KG1 (cell line): ENCODE measurements at regions not wholly inside any gene's neighbourhood (a gene's known extent, or its start where the extent isn't known, plus 50 kb on each side); places are given as distances from the start of the nearest gene placed in this dataset.

Experiments
- DNase-seq: peaks from one replicate; lab custom pipeline; 2025; lab: John Stamatoyannopoulos, UW

DNA sequence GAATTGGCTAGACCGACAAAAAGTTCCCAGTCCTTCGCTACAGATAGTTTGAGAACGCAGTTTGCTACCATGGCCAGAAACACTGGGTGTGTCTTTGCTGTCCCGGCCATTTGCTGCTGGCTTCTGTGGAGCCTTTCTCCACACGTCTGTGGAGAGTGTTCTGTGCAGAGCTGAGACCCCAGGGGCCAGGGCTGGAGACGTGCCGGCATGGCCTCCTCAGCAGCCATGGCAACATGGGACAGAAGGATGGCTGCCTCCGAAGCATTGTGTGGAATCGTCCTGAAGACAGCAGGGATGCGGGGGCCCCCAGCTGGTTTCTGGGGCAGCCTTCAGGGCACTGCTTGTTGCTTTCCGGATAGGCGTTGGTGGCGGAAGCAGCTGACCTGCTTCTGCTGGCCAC, 142.8 kb downstream of the GADD45G start:
- DNase-seq: no peak

DNA sequence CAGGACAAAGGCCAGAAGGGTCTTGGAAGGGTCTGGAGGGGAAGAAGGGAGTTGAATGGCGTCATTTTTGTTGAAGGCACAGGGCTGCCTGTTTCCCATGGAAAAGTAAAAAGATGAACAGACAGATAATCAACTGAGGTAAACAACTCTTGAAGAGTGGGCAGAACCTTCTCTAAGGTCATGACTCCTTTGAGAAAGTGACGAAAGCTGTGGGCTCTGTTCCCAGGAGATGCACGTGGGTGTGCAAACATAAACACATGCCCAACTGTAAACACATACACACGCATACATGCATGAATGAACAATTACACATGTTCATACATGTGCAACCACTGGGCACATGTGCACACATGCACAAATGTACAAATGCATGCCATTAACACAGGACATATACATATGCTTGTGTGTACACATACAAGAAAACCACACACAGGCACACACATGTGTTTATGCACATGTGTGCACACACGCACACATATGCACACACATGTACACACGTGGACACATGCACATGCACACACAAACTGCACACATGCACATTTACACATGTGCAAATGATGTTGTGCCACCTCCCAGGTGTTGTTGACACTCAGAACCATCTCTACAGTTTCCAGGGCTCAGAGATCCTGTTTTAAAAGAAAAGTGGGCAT, 143.3 kb downstream of the GADD45G start:
- DNase-seq: no peak

DNA sequence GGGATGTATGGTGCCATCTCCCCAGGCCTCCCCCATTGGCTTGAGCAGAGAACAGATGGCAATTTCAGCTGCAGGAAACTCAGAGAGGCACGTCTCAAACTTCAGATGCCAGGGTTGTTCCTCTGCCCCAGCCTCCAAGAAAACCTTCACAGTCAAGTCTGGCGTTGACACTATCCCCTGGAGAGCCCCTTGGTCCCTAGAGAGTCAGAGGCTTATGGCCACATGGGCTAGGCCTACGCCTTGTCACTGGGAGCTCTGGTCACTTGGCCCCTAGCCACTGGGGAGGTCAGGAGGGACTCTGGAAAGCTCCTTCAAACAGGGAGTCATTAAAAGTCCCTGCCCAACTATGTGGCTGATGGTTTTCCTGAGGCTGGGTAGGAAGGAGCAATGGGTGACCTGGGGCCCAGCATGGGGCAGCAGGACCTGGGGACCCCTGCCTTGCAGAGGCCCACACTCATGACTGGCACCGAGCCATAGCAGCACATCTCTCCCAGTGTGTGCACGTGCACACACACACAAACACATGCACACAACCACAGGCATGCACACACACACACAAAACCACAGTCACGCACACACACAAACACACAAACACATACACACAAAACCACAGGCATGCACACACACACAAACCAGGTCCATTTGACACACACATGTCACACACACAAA, 144.2 kb downstream of the GADD45G start:
- DNase-seq: no peak

DNA sequence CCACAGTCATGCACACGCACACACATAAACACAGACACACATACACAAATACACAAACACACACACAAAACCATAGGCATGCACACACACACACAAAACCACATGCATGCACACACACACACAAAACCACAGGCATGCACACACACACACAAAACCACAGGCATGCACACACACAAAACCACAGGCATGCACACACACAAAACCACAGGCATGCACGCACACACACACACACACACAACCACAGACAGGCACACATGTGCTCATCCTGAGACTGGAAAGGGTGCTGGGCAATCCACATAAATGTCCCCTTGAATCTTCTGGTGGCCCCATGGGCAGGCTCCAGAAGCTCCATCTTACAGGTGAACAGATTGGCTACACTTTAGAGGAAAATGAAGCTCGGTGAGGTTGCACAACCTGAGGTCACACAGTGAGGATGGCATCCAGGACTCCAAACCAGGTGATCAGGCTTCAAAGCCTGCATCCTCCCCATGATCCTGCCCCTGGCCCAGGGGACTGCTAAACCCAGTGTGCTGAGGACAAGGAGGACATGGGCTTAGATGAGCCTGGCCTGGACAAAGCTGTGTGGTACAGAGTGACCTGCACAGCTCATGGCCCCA, 144.8 kb downstream of the GADD45G start:
- DNase-seq: no peak

DNA sequence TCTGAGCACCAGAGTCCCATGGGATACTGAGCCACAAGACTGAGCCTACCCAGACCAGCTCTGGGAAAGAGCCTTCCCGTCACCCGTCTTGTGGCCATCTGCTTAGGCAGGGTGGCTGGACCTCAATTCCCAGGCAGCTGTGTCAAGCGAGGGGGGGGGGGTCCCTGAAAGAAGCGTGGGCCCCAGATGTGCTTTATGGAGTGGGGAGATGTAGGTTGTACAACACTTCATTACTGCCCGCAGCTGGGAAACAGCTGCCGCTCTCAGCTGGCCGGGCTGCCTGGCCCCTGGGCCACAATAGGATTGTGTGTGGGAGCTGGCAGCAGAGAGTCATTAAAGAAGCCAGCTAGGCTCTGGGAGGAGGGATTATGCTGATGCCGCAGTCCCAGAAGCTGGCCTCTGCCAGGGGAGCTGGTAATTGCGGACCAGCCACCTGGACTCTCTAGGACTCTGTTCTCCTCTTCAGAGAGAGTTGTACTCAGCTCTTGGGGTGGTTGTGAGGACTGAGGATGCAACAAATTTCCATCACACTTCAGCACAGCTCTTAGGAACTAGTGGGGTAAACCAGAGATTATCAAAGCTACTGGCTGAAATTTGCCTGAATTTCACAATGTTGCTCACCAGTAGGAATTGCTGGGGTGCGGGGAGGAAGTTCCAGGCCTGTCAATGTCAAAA, 145.4 kb downstream of the GADD45G start:
- DNase-seq: no peak

DNA sequence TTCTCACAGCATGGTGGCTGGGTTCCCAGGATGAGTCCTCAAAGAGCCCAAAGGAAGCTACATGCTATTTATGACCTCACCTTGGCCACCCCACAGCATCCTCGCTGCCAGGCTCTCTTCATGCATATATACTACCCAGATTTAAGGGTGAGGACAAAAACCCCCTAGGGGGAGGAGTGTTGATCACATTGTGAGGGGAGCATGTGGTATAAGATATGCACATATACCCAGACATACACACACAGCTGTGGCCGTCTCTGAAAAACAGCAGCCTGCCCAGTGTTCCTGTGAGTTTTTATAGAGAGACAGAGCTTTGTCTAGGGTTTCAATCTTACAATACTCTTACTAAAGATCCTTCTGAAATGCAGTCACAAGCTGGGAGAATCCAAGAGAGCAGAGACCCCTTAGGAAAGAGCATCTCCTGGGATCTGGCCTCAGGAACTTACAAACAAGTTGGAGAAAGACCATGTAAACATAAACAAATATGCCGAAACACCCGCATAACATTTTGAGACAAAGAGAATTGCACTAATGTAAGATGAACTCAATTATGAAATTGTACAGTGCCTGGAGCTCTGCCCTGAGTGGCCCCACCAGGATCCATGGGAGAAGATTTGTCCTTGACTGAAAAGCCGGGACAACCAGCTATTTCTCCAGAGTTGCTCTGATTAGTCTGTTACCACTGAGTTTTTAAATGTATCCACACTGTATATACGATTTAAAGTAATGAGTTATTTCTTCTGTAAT, 146.4 kb downstream of the GADD45G start:
- no peak for DNase-seq

DNA sequence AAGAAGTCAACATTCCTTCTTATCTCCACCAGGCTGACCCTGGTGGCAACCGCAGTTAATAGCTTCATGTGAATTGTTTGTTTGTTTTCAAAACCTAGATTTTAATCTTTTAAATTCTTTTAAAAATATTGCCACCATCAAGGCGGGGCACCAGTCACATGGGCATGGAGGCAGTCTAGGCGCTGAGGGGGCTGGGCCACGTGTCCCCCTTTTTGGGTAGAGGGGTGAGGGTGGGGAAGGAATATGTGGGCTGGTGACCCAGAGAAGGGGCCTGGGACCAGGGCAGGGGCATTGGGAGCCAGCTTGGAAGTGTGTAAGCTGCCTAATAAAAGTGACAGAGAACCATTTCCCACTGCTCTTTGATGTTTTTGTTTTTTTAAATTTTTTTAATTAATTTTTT, 147.3 kb downstream of the GADD45G start:
- DNase-seq: no peak

DNA sequence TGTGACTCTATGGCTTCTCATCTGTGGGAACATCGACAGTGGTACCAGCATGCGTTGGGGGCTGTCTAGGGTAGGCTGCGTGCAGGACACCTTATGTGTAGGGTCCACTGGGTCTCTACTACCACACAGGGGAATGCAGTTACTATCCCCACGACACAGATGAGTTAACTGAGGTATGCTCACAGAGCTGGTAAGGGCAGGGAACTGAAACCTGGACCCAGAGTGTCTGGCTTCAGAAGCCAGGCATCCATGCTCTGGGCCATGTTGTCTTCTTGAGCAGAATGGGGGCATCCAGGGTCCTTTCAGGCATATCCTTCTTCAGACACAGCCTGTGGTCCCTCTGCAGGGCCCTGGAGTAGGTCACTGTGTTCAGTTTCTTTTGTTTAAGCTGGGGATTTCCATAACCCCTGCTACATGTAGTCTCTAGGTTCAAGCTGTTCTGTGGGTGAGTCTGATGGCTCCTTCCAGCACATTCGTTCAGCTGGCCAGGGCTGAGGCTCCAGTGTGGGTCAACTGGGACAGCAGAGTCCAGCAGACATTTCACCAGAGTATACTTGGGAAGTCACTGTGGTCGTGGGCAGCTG, 148.8 kb downstream of the GADD45G start:
- DNase-seq: no peak

DNA sequence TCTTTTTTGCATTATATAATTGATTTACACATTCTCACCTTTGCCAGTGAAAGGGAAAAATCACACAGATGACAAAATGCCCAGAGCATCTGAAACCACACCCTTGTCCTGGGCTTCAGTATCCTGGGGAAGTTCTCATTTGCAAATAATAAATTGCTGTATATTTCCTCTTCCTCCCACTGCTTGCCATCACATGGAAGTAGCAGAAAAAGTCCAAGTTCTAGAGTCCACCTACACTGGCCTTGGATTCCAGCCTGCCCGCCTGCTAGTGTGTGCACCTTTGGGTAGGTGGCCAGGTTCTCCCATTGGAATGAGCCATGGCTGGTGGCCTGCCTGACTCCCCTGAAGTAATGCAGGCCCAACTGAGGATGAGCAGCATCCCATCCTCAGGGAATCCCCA, 149.4 kb downstream of the GADD45G start:
- DNase-seq: no peak

DNA sequence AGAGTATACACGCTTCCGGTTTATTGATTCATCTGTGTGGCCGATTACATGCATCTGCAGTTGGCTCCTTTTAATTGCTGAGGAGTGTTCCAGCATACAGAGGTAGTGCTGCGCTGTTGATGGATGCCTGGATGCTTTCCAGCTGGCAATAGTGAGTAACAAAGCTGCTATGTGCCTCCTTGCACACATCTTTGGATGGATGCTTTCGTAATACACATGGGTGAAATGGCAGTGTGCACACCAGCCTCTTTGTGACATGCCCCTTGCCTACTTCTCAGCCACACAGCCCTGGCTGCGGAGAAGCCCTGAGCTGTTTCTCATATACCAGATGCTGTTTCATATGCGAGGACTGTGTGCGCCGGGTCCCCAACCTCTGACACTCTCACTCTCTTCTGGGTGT, 151.0 kb downstream of the GADD45G start:
- DNase-seq: no peak

DNA sequence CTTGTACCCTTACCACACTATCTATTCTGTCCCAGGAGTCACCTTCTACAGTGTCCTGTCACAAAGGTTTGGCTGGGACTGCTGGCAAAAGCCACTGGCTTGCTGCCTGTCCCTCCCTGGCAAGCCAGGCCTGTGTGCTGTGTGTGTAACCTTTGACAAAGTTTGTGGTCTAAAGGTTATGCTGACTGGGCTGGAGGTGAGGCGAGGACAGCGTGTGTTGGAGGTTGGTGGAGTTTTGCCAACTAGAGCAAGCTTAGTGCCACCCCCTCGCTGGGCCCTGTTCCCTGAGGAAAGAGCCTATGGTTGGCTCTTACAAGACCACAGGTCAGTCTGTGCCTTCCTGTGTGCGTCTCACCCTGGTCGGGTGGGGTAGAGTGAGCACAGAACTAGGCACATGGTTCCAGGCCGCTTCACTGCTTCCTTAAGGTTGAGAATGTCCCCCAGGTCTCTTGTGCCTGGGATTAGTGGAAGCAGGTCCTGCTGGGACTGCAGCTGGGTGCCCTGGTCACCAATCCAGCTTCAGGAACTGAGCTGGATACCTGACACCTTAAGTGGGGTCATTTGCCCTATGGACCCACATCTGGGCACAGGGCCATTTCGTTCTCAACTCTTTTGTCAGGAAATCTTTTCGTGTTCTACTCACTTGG, 152.2 kb downstream of the GADD45G start:
- no peak for DNase-seq

DNA sequence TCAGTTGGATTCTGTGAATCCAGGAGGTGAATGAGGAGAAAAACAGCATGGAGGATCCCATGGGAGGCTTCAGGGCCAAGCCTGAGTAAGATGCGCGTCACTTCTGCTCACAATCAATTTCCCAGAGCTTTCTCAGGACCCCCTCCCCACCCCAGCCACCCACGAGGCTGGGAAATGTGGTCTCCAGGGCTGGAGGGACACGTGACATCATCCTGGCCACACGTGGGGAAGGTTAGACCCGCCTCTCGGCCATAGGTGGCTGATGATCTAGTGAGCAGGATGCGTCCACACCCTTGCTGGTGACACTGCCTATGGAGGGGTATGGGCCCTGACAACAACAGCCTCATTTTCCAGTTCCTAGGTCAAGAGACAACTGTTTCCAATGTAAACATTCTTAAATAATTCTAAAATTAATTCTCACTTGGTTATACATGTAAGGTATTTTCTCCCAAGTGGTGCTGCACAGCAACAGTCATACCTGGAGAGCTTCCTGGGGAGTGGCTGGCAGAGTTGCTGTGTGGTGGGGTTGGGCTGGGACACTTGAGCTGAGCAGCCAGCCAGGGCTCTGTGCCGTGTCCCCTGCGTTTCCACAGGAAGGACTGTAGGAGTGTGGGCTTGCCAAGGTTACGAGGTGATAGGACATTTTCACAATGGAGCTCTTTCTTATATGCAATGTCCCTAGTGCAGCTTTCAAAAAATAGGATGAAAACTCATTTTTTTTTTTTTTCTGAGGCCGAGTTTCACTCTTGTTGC, 153.1 kb downstream of the GADD45G start:
- DNase-seq: no peak

DNA sequence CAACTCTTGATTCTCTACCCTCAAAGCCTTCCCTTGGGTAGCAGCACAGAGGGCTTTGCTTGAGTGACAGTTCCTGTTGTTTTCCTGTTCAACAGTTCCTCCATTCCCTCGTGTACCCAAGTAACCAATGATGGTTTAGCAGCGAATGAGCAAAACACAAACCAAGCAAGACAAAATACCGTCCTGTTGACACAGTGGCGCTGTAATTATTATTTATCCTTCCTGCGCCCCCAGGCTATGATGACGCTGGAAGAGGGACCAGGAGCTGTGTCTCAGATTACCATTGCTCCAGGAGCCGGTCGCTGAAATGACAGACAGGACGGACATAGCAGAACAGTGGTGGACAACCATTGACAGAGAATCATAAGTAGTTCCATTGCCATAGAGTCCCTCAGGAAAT, 154.8 kb downstream of the GADD45G start:
- no peak for DNase-seq

DNA sequence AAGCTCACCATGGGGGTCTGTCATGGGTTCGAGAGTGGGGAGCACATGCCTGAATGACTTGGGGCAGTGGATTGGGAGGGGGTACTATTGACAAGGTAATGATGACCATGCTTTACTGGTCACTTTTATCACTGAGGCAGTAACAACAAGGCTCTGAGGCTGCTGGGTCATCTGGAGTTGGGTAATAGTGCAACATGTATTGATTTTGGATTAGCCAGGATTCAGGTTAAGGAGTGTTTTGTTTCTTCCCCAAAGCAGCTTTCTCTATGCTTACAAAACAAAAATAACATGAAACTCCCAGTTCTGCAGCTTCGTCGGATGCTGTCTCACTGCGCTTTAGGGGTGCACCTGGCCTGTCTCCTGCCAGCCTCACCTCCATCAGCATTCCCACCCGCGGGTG, 155.3 kb downstream of the GADD45G start:
- DNase-seq: no peak

DNA sequence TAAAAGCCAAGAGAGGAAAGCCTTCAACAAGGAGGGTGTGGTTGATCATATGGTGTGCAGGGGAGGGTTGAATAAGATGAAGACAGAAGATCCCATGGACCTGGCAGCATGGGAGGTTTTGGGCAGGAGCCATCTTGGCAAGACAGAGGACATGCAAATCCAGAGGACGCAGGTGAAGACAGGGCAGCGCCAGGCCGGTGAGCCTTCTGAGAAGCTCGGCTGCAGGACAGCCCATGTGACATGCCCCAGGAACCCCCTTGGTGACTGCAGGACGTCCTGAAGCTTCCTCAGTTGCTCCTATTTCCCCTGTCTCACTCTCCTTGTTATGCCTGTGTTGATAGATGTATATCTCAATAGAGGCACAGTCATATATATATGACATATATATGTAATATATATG, 159.4 kb downstream of the GADD45G start:
- DNase-seq: no peak

DNA sequence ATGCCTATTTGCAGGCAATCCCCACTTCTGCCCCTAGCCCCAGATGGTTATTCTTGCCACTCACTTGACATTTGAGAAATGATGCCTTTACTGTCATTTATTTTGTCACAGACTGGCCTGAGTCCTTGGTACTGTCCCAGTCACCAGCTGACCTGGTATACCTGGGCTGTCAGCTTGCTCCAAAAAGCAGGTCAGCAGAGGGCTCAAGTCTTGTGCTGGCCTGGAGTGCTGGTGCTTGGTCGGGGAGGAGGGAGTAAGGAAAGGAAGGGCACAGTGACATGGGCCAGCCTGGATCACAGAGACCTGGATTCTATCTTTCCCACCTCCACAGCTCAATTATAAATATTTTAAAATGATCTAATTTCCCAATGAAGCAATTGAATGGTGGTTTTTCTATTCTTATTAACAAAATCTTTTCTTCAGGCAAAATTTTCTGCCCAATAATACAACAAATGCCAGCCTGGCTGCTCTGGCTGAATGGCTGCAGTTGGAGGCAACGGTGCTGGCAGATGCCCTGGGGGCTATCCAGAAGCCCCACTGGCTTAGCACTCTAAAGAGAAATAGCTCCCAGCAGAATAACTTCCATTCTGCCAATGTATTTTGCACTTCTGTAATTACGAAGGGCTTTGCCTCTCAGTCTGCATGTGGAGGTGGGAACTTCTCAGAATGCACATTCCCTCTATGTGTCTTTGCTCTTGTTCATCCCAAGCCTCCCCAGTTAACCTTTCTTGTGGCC, 160.6 kb downstream of the GADD45G start:
- DNase-seq: no peak

DNA sequence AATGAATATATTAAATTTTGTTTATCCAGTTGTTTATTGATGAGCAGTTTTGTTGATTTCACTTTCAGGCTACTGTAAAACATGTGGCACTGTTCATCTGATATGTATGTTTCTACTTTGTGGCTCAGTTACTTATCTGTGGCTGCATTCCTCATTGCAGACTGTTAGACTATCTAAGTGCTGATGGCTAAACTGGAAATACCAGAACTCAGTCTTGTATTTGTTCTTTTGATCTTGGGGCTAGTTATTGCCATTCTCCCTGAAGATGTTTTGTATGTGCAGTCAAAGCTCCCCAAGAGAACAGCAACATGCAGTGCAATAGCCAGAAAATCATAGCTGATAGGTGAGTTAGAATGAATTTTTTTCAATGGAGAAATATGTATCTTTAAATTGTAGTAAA, 162.2 kb downstream of the GADD45G start:
- no peak for DNase-seq

DNA sequence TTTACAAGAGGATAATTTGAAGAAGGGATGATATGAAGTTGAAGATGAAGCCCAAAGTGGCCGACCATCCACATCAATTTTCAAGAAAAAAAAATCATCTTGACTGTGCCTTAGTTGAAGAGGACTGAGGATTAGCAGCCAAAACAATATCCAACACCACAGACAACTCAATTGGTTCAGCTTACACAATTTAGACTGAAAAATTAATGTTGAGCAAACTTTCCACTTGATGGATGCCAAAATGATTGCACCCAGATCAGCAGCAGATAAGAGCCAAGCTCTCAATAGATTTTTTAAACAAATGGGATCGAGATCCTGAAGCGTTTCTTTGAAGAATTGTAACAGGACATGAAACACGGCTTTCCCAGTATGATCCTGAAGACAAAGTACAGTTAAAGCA, 163.2 kb downstream of the GADD45G start:
- no peak for DNase-seq

DNA sequence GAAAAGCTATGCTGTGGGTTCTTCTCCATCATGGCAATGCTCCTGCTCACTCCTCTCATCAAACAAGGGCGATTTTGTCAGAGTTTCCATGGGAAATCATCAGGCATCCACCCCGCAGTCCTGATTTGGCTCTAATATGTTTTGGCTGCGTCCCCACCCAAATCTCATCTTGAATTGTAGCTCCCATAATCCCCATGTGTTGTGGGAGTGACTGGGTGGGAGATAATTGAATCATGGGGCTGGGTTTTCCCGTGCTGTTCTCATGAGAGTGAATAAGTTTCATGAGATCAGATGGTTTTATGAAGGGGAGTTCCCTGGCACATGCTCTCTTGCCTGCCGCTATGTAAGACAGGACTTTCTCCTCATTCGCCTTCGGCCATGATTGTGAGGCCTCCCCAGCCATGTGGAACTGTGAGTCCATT, 163.8 kb downstream of the GADD45G start:
- no peak for DNase-seq
